ENCODE measurements at regions not wholly inside any gene's neighbourhood (a gene's known extent, or its start where the extent isn't known, plus 50 kb on each side); places are given as distances from the start of the nearest gene placed in this dataset.

DNA sequence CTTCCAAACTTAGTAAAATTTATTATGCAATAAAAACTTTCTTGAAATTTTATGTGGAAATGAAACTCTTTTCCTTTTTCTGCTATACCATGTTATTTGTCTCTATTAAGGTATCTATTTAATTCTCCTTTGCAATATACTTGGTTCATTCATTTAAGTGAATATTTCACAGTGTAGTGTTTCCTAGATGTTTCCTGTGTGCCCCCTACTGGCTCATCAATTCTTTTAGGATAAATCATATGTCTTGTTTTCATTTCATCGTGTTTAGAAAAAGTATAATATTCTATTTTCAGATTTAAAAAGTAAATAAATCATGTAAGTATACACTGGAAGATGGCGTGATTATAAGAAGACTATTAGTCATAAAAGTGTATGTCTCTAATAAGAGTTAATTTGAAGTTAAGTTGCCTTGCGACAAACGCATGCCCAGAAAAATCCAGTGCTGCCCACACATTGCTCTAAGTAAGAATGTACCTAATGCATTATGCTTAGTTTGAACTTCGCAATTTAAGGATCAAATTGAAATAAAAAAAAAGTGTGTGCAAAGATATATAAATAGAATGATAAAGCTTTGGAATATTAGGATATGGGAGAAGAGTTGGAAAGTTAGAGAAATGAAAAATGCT is 525.4 kb downstream of the KCNJ3 start:
- Histone ChIP-seq H3K27ac (ENCODE audit: low read length) (no peak overlapping the region), H3K4me2 (ENCODE audit: low read length) (peak overlapping the region; percentile 23; the same call in 1 of the 2 replicates), H3K4me1 (ENCODE audit: insufficient read depth, low read length) (no peaks in the 10 kb centered on the region), H3K36me3 (ENCODE audit: low read depth, low read length) (no peaks in the 10 kb centered on the region), H3K27me3 (ENCODE audit: low read length) (no peaks in the 10 kb centered on the region), H2AFZ (ENCODE audit: low read length) (no peak overlapping the region), H3F3A (ENCODE audit: low read length, unreplicated experiment) (no peaks in the 10 kb centered on the region), H4K20me1 (ENCODE audit: low read length) (no peaks in the 10 kb centered on the region), H3K79me2 (ENCODE audit: low read length) (no peaks in the 10 kb centered on the region), H3K9me2 (replicated peaks; ENCODE audit: low read length) (no peaks in the 10 kb centered on the region), H3K4me3 (ENCODE audit: low read length) (no peak overlapping the region), H3K9me3 (ENCODE audit: low read length) (no peaks in the 10 kb centered on the region), H3K9ac (ENCODE audit: low read length) (no peak overlapping the region)
- TF ChIP-seq EZH2phosphoT487 (IDR thresholded peaks at IDR 0.05; ENCODE audit: borderline replicate concordance, low read length): no peak
- TF ChIP-seq EZH2 (IDR thresholded peaks at IDR 0.05; ENCODE audit: low read length, unreplicated experiment): no peak
- TF ChIP-seq, protein P1, sequence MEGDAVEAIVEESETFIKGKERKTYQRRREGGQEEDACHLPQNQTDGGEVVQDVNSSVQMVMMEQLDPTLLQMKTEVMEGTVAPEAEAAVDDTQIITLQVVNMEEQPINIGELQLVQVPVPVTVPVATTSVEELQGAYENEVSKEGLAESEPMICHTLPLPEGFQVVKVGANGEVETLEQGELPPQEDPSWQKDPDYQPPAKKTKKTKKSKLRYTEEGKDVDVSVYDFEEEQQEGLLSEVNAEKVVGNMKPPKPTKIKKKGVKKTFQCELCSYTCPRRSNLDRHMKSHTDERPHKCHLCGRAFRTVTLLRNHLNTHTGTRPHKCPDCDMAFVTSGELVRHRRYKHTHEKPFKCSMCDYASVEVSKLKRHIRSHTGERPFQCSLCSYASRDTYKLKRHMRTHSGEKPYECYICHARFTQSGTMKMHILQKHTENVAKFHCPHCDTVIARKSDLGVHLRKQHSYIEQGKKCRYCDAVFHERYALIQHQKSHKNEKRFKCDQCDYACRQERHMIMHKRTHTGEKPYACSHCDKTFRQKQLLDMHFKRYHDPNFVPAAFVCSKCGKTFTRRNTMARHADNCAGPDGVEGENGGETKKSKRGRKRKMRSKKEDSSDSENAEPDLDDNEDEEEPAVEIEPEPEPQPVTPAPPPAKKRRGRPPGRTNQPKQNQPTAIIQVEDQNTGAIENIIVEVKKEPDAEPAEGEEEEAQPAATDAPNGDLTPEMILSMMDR (conservative IDR thresholded peaks at IDR 0.05; ENCODE audit: low read depth, low read length): peak; percentile 71
- ChIA-PET POLR2A (ENCODE audit: unreplicated experiment) (no interaction called here), CTCF (no interaction called here)
- intact Hi-C loops (cut with micrococcal nuclease): loop anchor here (1.0 to 10.0 kb wide), 5 partner anchors 247 to 819 kb away; no protein-coding TSS in a partner anchor
- BruUV-seq (replicated peaks): no TSS peak
- peak; percentile 19 for DNase-seq
- peak; percentile 60; the same call in 1 of the 2 replicates for ATAC-seq

DNA sequence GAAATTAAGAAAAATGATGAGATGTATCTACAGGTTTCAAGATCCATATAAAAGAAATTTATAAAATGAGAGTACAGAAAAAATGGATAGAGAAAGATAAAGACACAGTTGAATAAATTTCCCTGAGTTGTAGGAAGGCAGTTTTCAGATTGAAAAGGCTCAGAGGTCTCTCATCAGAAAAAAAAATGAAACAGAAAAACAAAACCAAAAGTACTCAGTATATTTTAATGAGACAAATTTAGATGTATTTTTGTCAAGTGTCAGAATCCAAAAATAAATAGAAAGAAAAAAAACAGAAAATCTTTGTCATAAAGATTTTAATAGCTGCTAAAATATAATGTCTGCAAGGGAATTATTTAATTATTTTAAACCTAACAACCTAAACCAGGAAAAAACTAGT is 520.5 kb downstream of the KCNJ3 start:
- ChIA-PET CTCF (no interaction called here), POLR2A (ENCODE audit: unreplicated experiment) (no interaction called here)
- no peak for DNase-seq
- Histone ChIP-seq H3K4me1 (ENCODE audit: insufficient read depth, low read length) (no peaks in the 10 kb centered on the region), H3K9me2 (replicated peaks; ENCODE audit: low read length) (no peaks in the 10 kb centered on the region), H3K27ac (ENCODE audit: low read length) (no peak overlapping the region), H3K4me2 (ENCODE audit: low read length) (no peak overlapping the region), H3K79me2 (ENCODE audit: low read length) (no peaks in the 10 kb centered on the region), H3K27me3 (ENCODE audit: low read length) (no peaks in the 10 kb centered on the region), H4K20me1 (ENCODE audit: low read length) (no peaks in the 10 kb centered on the region), H3K9me3 (ENCODE audit: low read length) (no peaks in the 10 kb centered on the region), H3K36me3 (ENCODE audit: low read depth, low read length) (no peaks in the 10 kb centered on the region), H2AFZ (ENCODE audit: low read length) (no peak overlapping the region), H3K9ac (ENCODE audit: low read length) (no peak overlapping the region), H3F3A (ENCODE audit: low read length, unreplicated experiment) (no peaks in the 10 kb centered on the region), H3K4me3 (ENCODE audit: low read length) (no peak overlapping the region)
- intact Hi-C loops (cut with micrococcal nuclease): no loop called here
- BruUV-seq (replicated peaks): no TSS peak
- no peak for ATAC-seq
- TF ChIP-seq EZH2phosphoT487 (IDR thresholded peaks at IDR 0.05; ENCODE audit: borderline replicate concordance, low read length) (no peak), EZH2 (IDR thresholded peaks at IDR 0.05; ENCODE audit: low read length, unreplicated experiment) (no peak)
- TF ChIP-seq, protein P1 (conservative IDR thresholded peaks at IDR 0.05; ENCODE audit: low read depth, low read length): no peak

DNA sequence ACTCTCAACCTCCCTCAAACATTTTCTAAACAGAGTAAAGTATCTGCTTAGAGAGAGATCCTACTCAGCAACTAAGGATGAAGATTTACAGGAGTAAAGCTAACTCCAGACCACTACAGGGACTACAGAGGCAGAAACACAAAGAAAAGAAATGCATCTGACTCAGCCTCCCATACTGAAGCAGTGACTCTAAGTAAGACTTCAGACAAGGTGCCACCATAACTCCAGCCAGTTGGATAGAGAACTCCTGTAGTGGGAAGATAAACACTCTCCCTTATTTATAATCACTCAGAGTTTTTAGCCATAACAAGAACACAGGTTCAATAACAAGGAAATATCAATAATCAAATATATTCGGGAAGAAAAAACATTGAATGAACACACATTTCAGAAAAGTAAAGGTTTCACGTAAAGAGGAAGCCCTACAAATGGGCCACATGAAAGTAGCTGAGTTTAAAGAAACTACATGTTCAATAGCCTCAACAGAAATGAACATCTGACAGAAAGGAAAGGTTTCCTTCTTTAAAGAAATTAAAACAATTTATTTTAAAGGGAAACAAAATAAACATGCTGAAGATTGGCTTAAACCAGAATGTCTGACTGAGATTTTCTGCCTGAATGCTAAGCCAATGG is 519.9 kb downstream of the KCNJ3 start:
- Histone ChIP-seq H3K79me2 (ENCODE audit: low read length) (no peaks in the 10 kb centered on the region), H3K27me3 (ENCODE audit: low read length) (no peaks in the 10 kb centered on the region), H3K27ac (ENCODE audit: low read length) (no peak overlapping the region), H4K20me1 (ENCODE audit: low read length) (no peaks in the 10 kb centered on the region), H3K4me2 (ENCODE audit: low read length) (no peak overlapping the region), H3K9me3 (ENCODE audit: low read length) (no peaks in the 10 kb centered on the region), H3K4me1 (ENCODE audit: insufficient read depth, low read length) (no peaks in the 10 kb centered on the region), H3K36me3 (ENCODE audit: low read depth, low read length) (no peaks in the 10 kb centered on the region), H3K4me3 (ENCODE audit: low read length) (no peak overlapping the region), H3K9me2 (replicated peaks; ENCODE audit: low read length) (no peaks in the 10 kb centered on the region), H2AFZ (ENCODE audit: low read length) (no peak overlapping the region), H3K9ac (ENCODE audit: low read length) (no peak overlapping the region), H3F3A (ENCODE audit: low read length, unreplicated experiment) (no peaks in the 10 kb centered on the region)
- BruUV-seq (replicated peaks): no TSS peak
- ChIA-PET CTCF (no interaction called here), POLR2A (ENCODE audit: unreplicated experiment) (no interaction called here)
- intact Hi-C loops (cut with micrococcal nuclease): no loop called here
- DNase-seq: no peak
- TF ChIP-seq EZH2phosphoT487 (IDR thresholded peaks at IDR 0.05; ENCODE audit: borderline replicate concordance, low read length) (no peak), EZH2 (IDR thresholded peaks at IDR 0.05; ENCODE audit: low read length, unreplicated experiment) (no peak)
- TF ChIP-seq, protein P1 (conservative IDR thresholded peaks at IDR 0.05; ENCODE audit: low read depth, low read length): no peak
- no peak for ATAC-seq
